ENCODE measurements at regions not wholly inside any gene's neighbourhood (a gene's known extent, or its start where the extent isn't known, plus 50 kb on each side); places are given as distances from the start of the nearest gene placed in this dataset.

GRCh38 chr5:4220016-4220415 is 624.4 kb downstream of the IRX1 start (continued):
- no peak for TF ChIP-seq ZNF626 (tag by site-specific recombination; IDR thresholded peaks at IDR 0.05)
- no peak for TF ChIP-seq OVOL3 (tag by site-specific recombination; IDR thresholded peaks at IDR 0.05)

GRCh38 chr5:4221048-4221447 is 625.4 kb downstream of the IRX1 start:
- no peaks in the 10 kb centered on the region for H3K9me3 ChIP-seq (ENCODE audit: control insufficient read depth, insufficient read depth, low read depth, low read length)
- POLR2A ChIA-PET: no interaction called here
- no peak overlapping the region for H3K27ac ChIP-seq (ENCODE audit: extremely low read depth, low read depth, low read length)
- no peak overlapping the region for H3K4me3 ChIP-seq (ENCODE audit: low read depth, low read length)
- CTCF ChIA-PET: no interaction called here
- H3K36me3 ChIP-seq (ENCODE audit: control insufficient read depth in 2 of 2, insufficient read depth in 1 of 2, low read length in 2 of 2): no peaks in the 10 kb centered on the region
- H3K4me1 ChIP-seq (ENCODE audit: control insufficient read depth, insufficient read depth, low read length): no peaks in the 10 kb centered on the region
- TF ChIP-seq KLF8 (tag by site-specific recombination; IDR thresholded peaks at IDR 0.05) (no peak), ZNF132 (tag by site-specific recombination; IDR thresholded peaks at IDR 0.05; ENCODE audit: borderline replicate concordance) (no peak), ZNF677 (tag by site-specific recombination; IDR thresholded peaks at IDR 0.05) (no peak), ZNF416 (tag by site-specific recombination; IDR thresholded peaks at IDR 0.05) (no peak), GLIS1 (tag by site-specific recombination; IDR thresholded peaks at IDR 0.05) (no peak), AEBP2 (tag by site-specific recombination; IDR thresholded peaks at IDR 0.05; ENCODE audit: borderline replicate concordance) (no peak), ZNF354C (tag by site-specific recombination; IDR thresholded peaks at IDR 0.05; ENCODE audit: borderline replicate concordance, low read depth) (no peak), ZNF184 (tag by site-specific recombination; IDR thresholded peaks at IDR 0.05) (no peak)

- no peaks in the 10 kb centered on the region for H3K4me1 ChIP-seq (ENCODE audit: control insufficient read depth, insufficient read depth, low read length)
- CTCF ChIA-PET: no interaction called here
- H3K4me3 ChIP-seq (ENCODE audit: low read depth, low read length): no peak overlapping the region
- H3K36me3 ChIP-seq (ENCODE audit: control insufficient read depth in 2 of 2, insufficient read depth in 1 of 2, low read length in 2 of 2): no peaks in the 10 kb centered on the region
- no peak overlapping the region for H3K27ac ChIP-seq (ENCODE audit: extremely low read depth, low read depth, low read length)
- H3K9me3 ChIP-seq (ENCODE audit: control insufficient read depth, insufficient read depth, low read depth, low read length): no peaks in the 10 kb centered on the region
- POLR2A ChIA-PET: no interaction called here
- TF ChIP-seq GLIS2 (tag by site-specific recombination; IDR thresholded peaks at IDR 0.05) (no peak), PRDM10 (tag by site-specific recombination; IDR thresholded peaks at IDR 0.05) (no peak), IKZF3 (tag by site-specific recombination; IDR thresholded peaks at IDR 0.05) (no peak), ZNF341 (tag by site-specific recombination; IDR thresholded peaks at IDR 0.05; ENCODE audit: low read depth) (no peak), ZNF311 (tag by site-specific recombination; IDR thresholded peaks at IDR 0.05; ENCODE audit: borderline replicate concordance) (no peak), ZNF692 (tag by site-specific recombination; IDR thresholded peaks at IDR 0.05) (no peak), OSR2 (tag by site-specific recombination; IDR thresholded peaks at IDR 0.05) (no peak), ZNF266 (tag by site-specific recombination; IDR thresholded peaks at IDR 0.05; ENCODE audit: low read depth) (no peak), OVOL3 (tag by site-specific recombination; IDR thresholded peaks at IDR 0.05) (no peak), ZSCAN18 (tag by site-specific recombination; IDR thresholded peaks at IDR 0.05) (no peak), GLIS1 (tag by site-specific recombination; IDR thresholded peaks at IDR 0.05) (no peak), ZNF639 (tag by site-specific recombination; IDR thresholded peaks at IDR 0.05) (no peak), ZNF426 (tag by site-specific recombination; IDR thresholded peaks at IDR 0.05) (no peak), PRDM1 (tag by site-specific recombination; IDR thresholded peaks at IDR 0.05) (no peak), YY2 (tag by site-specific recombination; IDR thresholded peaks at IDR 0.05) (no peak)
Observed at GRCh38 chr5:4222147-4222546, 626.5 kb downstream of the IRX1 start.
